GM18505 (cell line): ENCODE measurements at regions not wholly inside any gene's neighbourhood (a gene's known extent, or its start where the extent isn't known, plus 50 kb on each side); places are given as distances from the start of the nearest gene placed in this dataset.
"Not testable (repeated sequence)": the region's sequence is repeated elsewhere in the genome, so short reads cannot be mapped to it uniquely, and the experiment has no call there.

Source experiments
- ATAC-seq: cut with Tn5 transposase; IDR thresholded peaks from one replicate; pipeline ENCODE4 v1.9.1; 2021; ENCODE audit not compliant: unreplicated experiment
- POLR2A ChIP-seq: IDR thresholded peaks from 4 replicates; pipeline ENCODE4 v1.6.1; 2011; ENCODE audit warnings: borderline replicate concordance; ENCODE audit not compliant: insufficient read depth, insufficient read length; ENCODE audit errors: extremely low read depth

DNA sequence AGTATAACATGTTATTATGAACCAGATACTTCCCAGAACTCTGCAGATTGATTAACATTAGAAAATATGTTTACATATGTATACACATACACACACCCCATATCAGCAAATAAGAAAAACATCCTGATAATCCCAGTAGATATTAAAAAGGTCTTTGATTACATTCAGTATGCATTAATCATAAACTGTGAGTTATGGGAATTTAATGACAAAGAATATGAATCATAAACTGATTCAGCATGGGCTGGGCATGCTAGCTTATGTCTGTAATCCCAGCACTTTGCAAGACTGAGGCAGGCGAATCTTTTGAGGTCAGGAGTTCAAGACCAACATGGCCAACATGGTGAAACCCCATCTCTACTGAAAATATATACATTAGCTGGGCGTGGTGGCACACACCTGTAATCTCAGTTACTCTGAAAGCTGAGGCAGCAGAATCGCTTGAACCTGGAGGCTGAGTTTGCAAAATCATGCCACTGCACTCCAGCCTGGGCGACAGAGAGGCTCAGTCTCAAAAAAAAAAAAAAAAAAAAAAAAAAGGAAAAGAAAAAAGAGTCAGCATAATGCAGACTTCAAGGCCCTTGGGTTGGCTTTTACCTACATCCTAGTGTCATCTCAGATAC lies 581.9 kb upstream of the PRR20A start:
- no peak for ATAC-seq
- TF ChIP-seq POLR2A: no peak

DNA sequence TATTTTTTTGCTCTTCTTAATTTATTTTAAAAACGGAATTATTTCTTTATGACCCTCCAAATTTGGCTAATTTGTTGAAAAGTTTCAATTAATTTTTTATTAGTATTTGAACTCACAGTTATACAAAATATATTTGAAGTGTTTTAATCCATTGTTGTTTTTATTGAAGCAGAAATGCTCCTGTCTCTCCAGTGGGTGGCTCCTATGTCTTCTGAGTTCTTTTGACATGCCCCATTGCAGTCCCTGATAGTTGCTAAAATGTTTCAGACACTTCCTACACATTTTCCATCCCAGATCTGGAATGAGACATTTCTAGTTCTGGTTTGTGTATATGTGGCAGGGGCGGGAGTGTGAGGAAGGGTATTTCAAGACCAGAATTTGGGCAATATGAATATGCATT lies 579.4 kb upstream of the PRR20A start:
- no peak for ATAC-seq

DNA sequence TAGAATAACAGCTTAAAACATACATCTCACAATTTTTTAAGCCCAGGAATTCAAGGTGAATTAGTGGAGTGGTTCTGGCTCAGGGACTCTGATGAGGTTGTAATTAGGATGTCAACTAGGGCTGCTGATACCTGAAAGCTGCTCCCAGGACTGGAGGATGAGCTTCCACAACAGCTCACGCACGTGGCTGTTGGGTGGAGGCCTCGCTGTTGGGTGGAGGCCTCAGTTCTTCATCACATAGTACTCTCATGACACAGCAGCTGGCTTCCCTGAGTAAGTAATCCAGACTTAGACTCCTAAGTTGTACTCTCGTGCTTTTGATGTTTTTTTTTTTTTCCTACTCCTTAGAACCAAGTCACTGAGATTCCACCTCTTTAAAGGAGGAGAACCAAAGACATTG lies 577.1 kb upstream of the PRR20A start:
- no peak for TF ChIP-seq POLR2A
- no peak for ATAC-seq

More for the DNA sequence above, 579.4 kb upstream of the PRR20A start:
- no peak for TF ChIP-seq POLR2A

- TF ChIP-seq POLR2A: no peak
- ATAC-seq: no peak
Measured at GRCh38 chr13:56586976-56587375, 553.7 kb upstream of the PRR20A start.

GRCh38 chr13:56615572-56615971 lies 525.1 kb upstream of the PRR20A start:
- ATAC-seq: no peak
- no peak for TF ChIP-seq POLR2A

- TF ChIP-seq POLR2A: no peak
Measured at GRCh38 chr13:56622840-56623239, 517.9 kb upstream of the PRR20A start.

GRCh38 chr13:56628886-56629285 lies 511.8 kb upstream of the PRR20A start:
- ATAC-seq: not testable (repeated sequence)

More at GRCh38 chr13:56622840-56623239, 517.9 kb upstream of the PRR20A start:
- no peak for ATAC-seq

GRCh38 chr13:56631060-56631459 lies 509.7 kb upstream of the PRR20A start:
- not testable (repeated sequence) for ATAC-seq

- ATAC-seq: no peak
Measured at GRCh38 chr13:56653043-56653442, 487.7 kb upstream of the PRR20A start.

DNA sequence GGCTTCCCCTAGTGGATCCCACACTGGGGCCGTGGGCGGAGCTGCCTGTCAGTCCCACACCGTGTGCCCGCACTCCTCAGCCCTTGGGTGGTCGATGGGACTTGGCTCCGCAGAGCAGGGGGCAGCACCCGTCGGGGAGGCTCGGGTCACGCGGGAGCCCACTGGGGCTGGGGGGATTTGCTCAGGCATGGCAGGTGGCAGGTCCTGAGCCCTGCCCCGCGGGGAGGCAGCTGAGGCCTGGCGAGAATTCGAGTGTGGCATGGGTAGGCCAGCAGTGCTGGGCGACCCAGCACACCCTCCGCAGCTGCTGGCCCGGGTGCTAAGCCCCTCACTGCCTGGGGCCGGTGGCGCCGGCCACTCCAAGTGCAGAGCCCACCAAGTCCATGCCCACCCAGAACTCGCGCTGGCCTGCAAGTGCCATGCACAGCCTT lies 481.7 kb upstream of the PRR20A start:
- ATAC-seq: no peak
- no peak for TF ChIP-seq POLR2A

More at GRCh38 chr13:56653043-56653442, 487.7 kb upstream of the PRR20A start:
- no peak for TF ChIP-seq POLR2A

- no peak for TF ChIP-seq POLR2A
- ATAC-seq: no peak
Measured at GRCh38 chr13:56670563-56670962, 470.2 kb upstream of the PRR20A start.

DNA sequence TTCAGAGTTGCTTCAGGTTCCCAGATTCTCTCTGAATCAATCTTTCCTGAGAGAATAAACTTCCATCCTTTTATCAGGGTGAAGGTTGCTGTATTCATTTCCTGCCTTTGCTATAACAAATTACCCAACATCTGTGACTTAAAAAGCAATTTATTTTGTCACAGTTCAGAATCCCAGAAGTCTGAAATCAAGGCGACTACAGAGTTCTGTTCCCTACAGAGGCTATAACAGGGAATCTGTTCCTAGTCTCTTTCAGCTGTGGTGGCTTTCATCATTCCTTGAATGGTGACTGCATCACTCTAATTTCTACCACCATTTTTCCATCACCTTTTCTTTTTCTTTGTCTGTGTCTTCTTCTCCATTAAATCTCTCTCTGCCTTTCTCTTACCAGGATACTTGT lies 459.3 kb upstream of the PRR20A start:
- ATAC-seq: no peak
- no peak for TF ChIP-seq POLR2A

- ATAC-seq: no peak
- TF ChIP-seq POLR2A: no peak
Measured at GRCh38 chr13:56687131-56687530, 453.6 kb upstream of the PRR20A start.

GRCh38 chr13:56697011-56697410 lies 443.7 kb upstream of the PRR20A start:
- TF ChIP-seq POLR2A: no peak
- ATAC-seq: no peak

GRCh38 chr13:56700324-56700723 lies 440.4 kb upstream of the PRR20A start:
- no peak for TF ChIP-seq POLR2A
- no peak for ATAC-seq
